ENCODE measurements at regions not wholly inside any gene's neighbourhood (a gene's known extent, or its start where the extent isn't known, plus 50 kb on each side); places are given as distances from the start of the nearest gene placed in this dataset.

DNA sequence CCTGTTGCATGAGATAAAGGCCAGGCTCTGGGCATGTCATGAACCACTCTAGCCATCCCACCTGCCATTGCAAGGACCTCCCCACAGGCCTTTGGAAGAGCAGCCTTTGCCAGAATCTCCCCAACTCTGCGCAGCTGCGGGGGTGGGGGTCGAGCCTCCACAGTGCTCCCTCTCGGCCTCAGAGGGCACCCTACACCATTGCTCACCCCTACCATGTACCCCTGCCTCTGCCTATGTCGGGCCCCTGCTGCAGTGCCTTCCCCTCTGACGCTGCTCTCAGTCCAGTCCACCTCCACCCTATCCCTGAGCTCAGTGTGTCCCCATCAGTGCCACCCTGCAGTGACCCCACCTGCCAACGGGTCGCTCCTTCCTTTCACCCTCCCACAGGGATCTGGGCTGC, 679.7 kb upstream of the RAB6C start:
- no peak for TF ChIP-seq CTCF (IDR thresholded peaks at IDR 0.05)
- no peak for TF ChIP-seq EP300 (IDR thresholded peaks at IDR 0.05)
- no peak for TF ChIP-seq POLR2A (IDR thresholded peaks at IDR 0.05)

Data from ovary (tissue), 3 donors.